ENCODE measurements at regions not wholly inside any gene's neighbourhood (a gene's known extent, or its start where the extent isn't known, plus 50 kb on each side); places are given as distances from the start of the nearest gene placed in this dataset.

- TF ChIP-seq CTCF (IDR thresholded peaks at IDR 0.05) (no peak), POLR2A (IDR thresholded peaks at IDR 0.05) (no peak), POLR2AphosphoS5 (IDR thresholded peaks at IDR 0.05) (peak in 3 of 4 donors; percentile 58 to 69 (median 58))
Observed at GRCh38 chr21:15247613-15248012, 182.8 kb upstream of the NRIP1 start.
